Skeletal muscle tissue (tissue), 3 donors: ENCODE measurements at regions not wholly inside any gene's neighbourhood (a gene's known extent, or its start where the extent isn't known, plus 50 kb on each side); places are given as distances from the start of the nearest gene placed in this dataset.

Source experiments
- H3K27ac ChIP-seq: one replicate; pipeline ENCODE4 v1.7.0; 2013; ENCODE audit warnings: mild to moderate bottlenecking, low read depth, low read length, inconsistent platforms
- H3K27me3 ChIP-seq, 3 donors: one replicate each; pipeline ENCODE4 v1.7.0; 2013; ENCODE audit warnings: low read length in 3 of 3; ENCODE audit not compliant: control insufficient read depth in 3 of 3, insufficient read depth in 3 of 3
- H3K36me3 ChIP-seq, 3 donors: one replicate each; pipeline ENCODE4 v1.7.0; 2013; ENCODE audit warnings: low read length in 3 of 3; ENCODE audit not compliant: control insufficient read depth in 3 of 3, insufficient read depth in 3 of 3
- H3K4me1 ChIP-seq, 3 donors: one replicate each; pipeline ENCODE4 v1.7.0; 2013; ENCODE audit warnings: low read length in 3 of 3, mild to moderate bottlenecking in 3 of 3; ENCODE audit not compliant: control insufficient read depth in 3 of 3, insufficient read depth in 3 of 3
- H3K4me3 ChIP-seq, 3 donors: one replicate each; pipeline ENCODE4 v1.7.0; 2013; ENCODE audit warnings: low read length in 3 of 3
- H3K9ac ChIP-seq, 3 donors: one replicate each; pipeline ENCODE4 v1.7.0; 2013; ENCODE audit warnings: low read length in 3 of 3, mild to moderate bottlenecking in 3 of 3, moderate library complexity in 2 of 3, low read depth in 1 of 3
- H3K9me3 ChIP-seq, 3 donors: one replicate each; pipeline ENCODE4 v1.7.0; 2013; ENCODE audit warnings: low read length in 3 of 3; ENCODE audit not compliant: control insufficient read depth in 3 of 3
- donor health status: Osteomylitis.

DNA sequence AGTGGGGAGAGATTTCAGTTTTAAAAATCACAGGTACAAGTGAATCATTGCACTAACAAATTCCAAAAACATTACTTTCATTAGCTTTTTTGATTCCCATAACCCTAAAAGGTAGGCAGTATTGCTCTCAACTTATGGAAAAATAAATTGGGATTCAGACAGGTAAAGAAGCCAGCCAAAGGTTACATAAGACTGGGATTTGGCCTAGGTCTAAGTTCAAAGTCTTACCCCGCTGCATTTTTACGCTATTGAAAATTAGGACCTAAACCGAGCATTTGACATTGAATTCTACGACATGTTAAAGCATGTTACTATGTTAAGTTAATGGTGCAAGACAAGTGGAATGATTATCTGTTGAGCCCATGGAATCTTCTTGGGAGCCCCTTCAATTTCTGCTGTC, 89.6 kb downstream of the ENC1 start:
- no peak overlapping the region for H3K9ac ChIP-seq
- H3K4me1 ChIP-seq: no peaks in the 10 kb centered on the region
- H3K36me3 ChIP-seq: no peaks in the 10 kb centered on the region
- no peaks in the 10 kb centered on the region for H3K9me3 ChIP-seq
- no peak overlapping the region for H3K27ac ChIP-seq
- H3K27me3 ChIP-seq: no peaks in the 10 kb centered on the region
- H3K4me3 ChIP-seq: no peak overlapping the region

DNA sequence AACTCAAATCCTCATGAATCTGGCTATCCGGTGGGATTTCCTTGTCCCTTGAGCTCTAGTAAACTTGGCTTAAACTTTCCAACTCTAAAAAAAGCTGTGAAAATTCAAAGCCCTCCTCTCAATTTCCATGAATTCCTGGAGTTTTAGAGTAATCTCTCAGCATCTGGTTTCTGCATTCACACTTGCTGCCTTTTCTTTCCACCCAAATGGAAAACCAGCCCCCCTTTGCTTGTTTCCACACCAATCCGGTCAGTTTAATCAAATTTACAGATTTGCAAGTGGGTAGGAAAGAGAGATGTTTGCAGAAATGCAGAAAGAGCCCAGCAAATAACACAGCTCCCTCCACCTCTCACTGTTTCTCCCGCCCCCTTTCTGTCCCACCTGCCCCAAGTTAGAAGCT, 91.1 kb downstream of the ENC1 start:
- Histone ChIP-seq H3K9me3 (no peaks in the 10 kb centered on the region), H3K4me1 (no peaks in the 10 kb centered on the region), H3K9ac (no peak overlapping the region), H3K4me3 (no peak overlapping the region), H3K27ac (no peak overlapping the region), H3K27me3 (no peaks in the 10 kb centered on the region), H3K36me3 (no peaks in the 10 kb centered on the region)

DNA sequence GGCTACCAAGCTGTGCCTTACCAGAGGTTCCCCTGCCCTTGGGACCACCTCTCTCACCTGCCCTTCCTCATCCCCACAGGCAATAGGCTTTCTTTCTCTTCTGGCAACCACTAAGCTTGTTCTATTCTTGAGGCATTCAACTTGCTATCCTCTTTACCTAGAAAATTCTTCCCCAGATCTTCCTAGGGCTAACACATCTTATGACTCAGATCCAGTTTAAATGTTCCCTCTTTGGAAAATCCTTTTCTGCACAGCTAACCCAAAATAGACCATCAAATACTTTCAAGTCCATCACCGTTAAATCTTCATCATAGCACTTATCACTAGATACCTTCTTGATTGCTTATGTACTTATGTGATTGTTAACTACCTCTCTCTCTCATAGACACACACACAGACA, 93.7 kb downstream of the ENC1 start:
- H3K27me3 ChIP-seq: no peaks in the 10 kb centered on the region
- H3K4me3 ChIP-seq: no peak overlapping the region
- peaks cover 0 to 4% (median 0%) of the 10 kb centered on the region in 3 donors for H3K4me1 ChIP-seq
- no peak overlapping the region for H3K9ac ChIP-seq
- H3K27ac ChIP-seq: no peak overlapping the region
- no peaks in the 10 kb centered on the region for H3K9me3 ChIP-seq
- no peaks in the 10 kb centered on the region for H3K36me3 ChIP-seq

DNA sequence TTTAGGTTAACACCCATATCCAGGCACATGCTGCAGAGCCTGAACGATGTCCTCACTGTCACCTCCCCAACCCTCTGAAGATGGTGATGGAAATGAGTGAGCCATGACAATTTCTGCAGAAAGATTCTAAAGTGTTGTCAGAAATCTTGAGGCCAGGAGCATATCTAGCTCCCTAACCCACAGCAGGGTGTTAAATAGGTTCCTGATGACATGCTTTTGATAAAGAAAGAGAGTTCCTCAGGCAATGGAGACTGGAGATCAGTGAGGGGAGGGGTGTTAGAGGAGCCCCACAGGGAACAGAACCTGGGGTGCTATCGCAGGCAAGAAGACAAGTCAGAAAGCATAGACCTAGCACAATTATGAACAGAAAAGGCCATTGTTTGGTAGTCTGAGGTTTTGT, 95.7 kb downstream of the ENC1 start:
- peaks cover 0 to 4% (median 2%) of the 10 kb centered on the region in 3 donors for H3K4me1 ChIP-seq
- no peaks in the 10 kb centered on the region for H3K9me3 ChIP-seq
- no peak overlapping the region for H3K9ac ChIP-seq
- H3K27me3 ChIP-seq: no peaks in the 10 kb centered on the region
- no peaks in the 10 kb centered on the region for H3K36me3 ChIP-seq
- H3K4me3 ChIP-seq: no peak overlapping the region
- H3K27ac ChIP-seq: no peak overlapping the region

DNA sequence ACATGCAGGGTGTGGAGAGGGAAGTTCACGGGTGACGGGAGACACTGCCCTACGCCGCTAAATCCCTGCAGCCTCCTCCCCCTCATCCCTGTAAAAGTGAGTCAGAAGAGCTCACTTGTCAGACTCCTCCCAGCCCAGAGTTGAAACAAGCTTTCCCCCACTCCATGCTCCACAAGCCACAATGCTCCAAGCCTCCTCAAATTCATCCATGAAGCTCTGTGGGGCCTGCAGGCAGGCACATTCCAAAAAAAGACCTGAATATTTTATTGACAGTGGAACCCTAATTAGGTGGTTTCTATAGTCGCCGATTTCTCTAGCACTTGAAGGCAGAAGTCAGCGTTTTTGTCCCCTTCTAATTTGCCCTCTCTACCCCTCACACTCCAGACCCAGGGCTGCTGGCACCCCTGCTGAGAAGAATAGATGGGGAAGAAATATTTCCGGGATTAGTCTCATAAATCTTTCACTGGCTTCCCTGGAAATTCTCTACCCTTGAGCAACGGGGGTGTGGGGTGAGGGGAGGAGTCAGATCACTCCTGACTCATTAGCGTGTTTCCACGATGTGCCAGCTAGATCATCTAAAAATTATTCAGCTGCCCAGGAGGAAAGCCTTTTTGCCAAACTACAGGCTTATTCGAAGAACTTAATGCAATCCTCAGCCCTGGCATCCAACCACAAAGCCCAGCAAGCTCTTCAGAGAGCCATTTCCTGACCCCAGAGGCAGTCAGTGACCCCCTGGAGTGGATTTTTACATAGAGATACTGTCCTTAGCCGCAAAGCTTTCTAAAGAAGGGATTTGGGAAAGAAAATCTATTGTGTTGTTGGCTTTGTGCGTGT, 97.1 kb downstream of the ENC1 start:
- H3K9me3 ChIP-seq: no peaks in the 10 kb centered on the region
- H3K9ac ChIP-seq: no peak overlapping the region
- H3K4me3 ChIP-seq: no peak overlapping the region
- H3K27me3 ChIP-seq: no peaks in the 10 kb centered on the region
- no peak overlapping the region for H3K27ac ChIP-seq
- no peaks in the 10 kb centered on the region for H3K36me3 ChIP-seq
- peaks cover 0 to 8% (median 4%) of the 10 kb centered on the region in 3 donors for H3K4me1 ChIP-seq

DNA sequence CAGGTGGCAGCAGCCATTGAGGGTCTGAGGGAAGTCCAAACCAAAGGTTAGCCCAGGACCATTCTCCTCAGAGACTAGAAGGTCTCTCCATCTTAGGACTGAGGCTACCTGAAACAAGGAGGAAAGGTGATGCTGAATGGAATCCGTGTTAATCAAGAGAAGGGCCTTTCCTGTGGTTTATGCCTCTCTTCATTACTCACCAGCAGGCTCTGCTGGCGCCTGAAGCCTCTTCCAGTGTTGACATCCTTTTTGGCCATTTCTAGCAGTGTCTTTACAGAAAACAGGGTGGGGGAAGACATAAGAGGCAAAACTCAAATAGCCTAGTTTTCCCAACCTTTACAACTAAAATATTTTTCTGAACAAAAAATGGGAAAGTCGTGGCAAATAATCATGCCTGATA, 98.0 kb downstream of the ENC1 start:
- Histone ChIP-seq H3K27me3 (no peaks in the 10 kb centered on the region), H3K9me3 (no peaks in the 10 kb centered on the region), H3K9ac (no peak overlapping the region), H3K36me3 (no peaks in the 10 kb centered on the region), H3K27ac (no peak overlapping the region), H3K4me1 (peaks cover 0 to 15% (median 7%) of the 10 kb centered on the region in 3 donors), H3K4me3 (no peak overlapping the region)

DNA sequence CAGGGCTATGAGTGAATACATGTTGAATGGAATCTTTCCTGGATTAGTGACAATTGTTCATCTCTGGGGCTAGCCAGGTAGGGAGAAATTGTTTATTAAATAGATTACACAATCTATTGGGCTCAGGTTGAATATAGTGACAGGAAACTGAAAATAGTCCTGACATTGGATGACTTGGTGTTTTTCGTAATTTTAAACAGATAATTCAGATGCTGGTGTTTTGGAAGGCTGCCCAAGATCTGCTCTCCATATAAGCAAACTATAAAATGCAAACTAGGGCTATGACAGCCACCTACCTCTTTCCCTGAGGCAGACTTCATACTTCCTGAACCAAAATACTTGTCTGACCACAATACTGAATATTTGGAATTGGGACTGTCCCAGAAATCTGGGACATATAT, 99.1 kb downstream of the ENC1 start:
- Histone ChIP-seq H3K9me3 (no peaks in the 10 kb centered on the region), H3K4me3 (no peak overlapping the region), H3K4me1 (peaks cover 0 to 15% (median 7%) of the 10 kb centered on the region in 3 donors), H3K27me3 (no peaks in the 10 kb centered on the region), H3K36me3 (no peaks in the 10 kb centered on the region), H3K9ac (no peak overlapping the region), H3K27ac (no peak overlapping the region)

DNA sequence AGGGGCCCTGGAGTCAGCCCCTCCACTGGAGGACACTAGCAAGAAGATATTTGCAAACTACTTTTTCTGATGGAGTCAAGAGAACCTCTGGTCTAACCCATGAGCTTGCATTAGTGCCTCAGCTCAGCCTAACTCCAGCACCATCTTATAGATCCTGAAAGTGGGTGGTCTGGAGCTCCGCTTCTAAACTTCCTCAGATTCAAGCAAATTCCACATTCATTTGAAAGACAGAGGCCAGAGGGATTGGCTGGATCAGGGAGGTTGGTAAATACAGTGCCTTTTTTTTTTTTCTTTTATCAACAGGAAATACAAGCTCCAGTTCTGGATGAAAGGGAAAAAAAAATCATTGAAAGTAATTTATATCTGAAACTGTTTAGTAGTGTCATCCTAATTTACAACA, 99.9 kb downstream of the ENC1 start:
- Histone ChIP-seq H3K27ac (no peak overlapping the region), H3K4me1 (peaks cover 0 to 15% (median 7%) of the 10 kb centered on the region in 3 donors), H3K27me3 (no peaks in the 10 kb centered on the region), H3K9ac (no peak overlapping the region), H3K9me3 (no peaks in the 10 kb centered on the region), H3K36me3 (no peaks in the 10 kb centered on the region), H3K4me3 (no peak overlapping the region)

DNA sequence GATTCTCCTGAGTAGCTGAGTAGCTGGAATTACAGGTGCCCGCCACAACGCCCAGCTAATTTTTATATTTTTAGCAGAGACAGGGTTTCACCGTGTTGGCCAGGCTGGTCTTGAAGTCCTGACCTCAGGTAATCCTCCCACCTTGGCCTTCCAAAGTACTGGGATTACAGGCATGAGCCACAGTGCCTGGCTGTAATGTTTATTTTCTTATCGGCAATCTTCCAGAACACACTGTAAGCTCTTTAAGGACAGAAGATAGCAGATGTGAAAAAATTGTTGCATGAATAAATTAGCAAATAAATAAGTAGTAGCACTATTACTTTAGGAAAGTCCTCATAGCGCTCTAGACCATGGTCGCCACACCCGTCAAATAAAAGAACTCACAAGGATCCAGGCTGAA, 100.5 kb downstream of the ENC1 start:
- Histone ChIP-seq H3K27ac (no peak overlapping the region), H3K4me3 (no peak overlapping the region), H3K4me1 (peaks cover 0 to 15% (median 7%) of the 10 kb centered on the region in 3 donors), H3K36me3 (no peaks in the 10 kb centered on the region), H3K9ac (no peak overlapping the region), H3K27me3 (no peaks in the 10 kb centered on the region), H3K9me3 (no peaks in the 10 kb centered on the region)

DNA sequence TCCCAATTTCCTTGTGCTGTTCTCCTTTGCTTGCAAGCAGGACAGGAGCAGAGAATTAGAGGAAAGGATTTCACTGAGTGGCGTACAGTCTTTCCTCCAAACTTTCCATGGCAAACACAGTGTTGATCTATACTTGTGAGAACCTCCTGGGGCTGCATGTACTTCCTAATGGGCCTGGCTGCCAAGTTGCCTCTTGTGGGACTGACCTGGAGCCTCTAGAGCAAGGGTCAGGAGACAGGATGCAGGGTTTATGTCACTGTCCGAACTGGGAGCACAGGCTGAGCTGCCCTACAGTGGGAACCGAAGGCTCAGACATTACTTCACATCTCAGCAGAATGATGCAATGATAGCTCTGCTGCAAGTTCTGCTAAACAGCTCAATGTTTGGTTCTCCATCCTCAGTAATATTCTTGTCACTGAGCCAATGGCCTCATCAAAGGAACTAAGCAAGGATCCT, 102.3 kb downstream of the ENC1 start:
- H3K27ac ChIP-seq: no peak overlapping the region
- H3K9ac ChIP-seq: no peak overlapping the region
- H3K4me1 ChIP-seq: peaks cover 0 to 15% (median 7%) of the 10 kb centered on the region in 3 donors
- H3K9me3 ChIP-seq: peaks cover 0 to 4% (median 0%) of the 10 kb centered on the region in 3 donors
- no peaks in the 10 kb centered on the region for H3K27me3 ChIP-seq
- H3K36me3 ChIP-seq: no peaks in the 10 kb centered on the region
- H3K4me3 ChIP-seq: no peak overlapping the region
